ENCODE measurements at regions not wholly inside any gene's neighbourhood (a gene's known extent, or its start where the extent isn't known, plus 50 kb on each side); places are given as distances from the start of the nearest gene placed in this dataset.
"Not testable (repeated sequence)": the region's sequence is repeated elsewhere in the genome, so short reads cannot be mapped to it uniquely, and the experiment has no call there.

DNA sequence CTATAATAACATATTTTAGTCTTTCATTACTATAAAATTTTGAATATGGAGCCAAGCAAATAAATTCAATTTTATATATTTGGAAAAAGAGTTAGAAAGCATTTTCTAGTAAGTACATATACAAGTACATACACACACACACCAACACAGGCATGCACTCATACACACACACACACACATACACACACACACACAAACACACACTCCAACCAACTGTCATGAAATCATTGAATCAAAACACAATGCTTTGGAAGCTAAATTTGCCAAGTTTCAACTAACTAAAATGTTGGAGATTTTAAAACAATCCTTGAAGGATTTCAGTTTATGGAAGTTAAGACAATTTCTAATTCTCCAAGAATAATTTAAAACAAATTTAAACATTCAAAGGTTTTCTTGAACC is 283.2 kb downstream of the TAF11L14 start:
- Histone ChIP-seq H3K27me3 (ENCODE audit: insufficient read depth, low read length) (no peaks in the 10 kb centered on the region), H3K9me3 (ENCODE audit: low read depth, low read length) (no peaks in the 10 kb centered on the region), H3K4me3 (ENCODE audit: low read length) (no peak overlapping the region), H3K4me1 (ENCODE audit: insufficient read depth, low read length) (no peaks in the 10 kb centered on the region)

DNA sequence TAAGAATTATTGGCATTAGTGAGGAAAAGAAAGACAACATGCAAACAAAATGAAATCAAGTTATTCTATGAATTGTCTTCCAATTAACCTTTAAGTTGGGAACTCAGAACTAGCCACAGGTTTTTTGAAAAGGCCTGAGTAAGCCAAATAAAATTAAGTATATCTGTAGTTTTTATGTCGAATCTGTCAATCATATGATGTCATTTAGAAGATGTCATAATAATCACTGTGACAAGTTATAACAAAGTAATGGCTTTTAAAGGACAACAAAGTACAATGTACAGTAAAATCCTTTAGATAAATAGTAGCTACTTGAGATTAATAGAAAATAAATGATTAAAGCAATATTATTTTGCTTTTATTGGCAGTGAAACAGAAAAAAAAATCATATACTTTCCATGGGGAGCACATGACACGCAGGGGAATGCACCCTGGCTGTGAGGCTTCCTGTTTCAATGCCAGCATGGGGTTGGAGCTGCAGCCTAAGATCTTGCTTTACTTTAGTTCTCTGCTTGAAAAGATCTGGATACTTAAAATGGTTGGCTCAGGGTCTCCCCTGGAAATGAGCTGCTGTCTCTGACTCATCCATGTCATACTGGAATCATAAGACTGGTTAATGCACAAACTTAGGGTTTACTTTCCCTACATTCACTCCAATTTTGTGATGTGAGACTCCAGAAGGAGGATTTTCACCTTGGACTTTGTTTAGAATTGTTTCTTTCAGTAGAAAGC is 284.3 kb downstream of the TAF11L14 start:
- Histone ChIP-seq H3K9me3 (ENCODE audit: low read depth, low read length) (no peaks in the 10 kb centered on the region), H3K4me3 (ENCODE audit: low read length) (no peak overlapping the region), H3K4me1 (ENCODE audit: insufficient read depth, low read length) (no peaks in the 10 kb centered on the region), H3K27me3 (ENCODE audit: insufficient read depth, low read length) (no peaks in the 10 kb centered on the region)

DNA sequence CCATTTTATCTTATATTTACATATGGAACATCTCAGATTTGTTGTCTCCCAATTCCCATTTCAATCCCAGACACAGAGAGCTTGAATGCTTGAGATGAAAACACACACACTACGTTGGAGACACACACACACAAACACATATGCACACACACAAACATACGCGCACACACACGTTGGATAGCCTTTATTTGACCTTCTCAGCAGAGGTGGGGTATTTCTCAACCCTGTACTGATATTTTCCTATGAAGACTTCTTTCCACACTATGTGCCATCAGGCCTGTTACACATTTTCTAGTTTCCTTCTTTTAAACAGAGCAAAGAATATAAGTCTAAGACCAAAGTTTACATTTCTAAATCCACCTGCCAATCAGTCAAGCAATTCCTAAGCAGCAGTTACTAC is 291.0 kb downstream of the TAF11L14 start:
- Histone ChIP-seq H3K27me3 (ENCODE audit: insufficient read depth, low read length) (no peaks in the 10 kb centered on the region), H3K9me3 (ENCODE audit: low read depth, low read length) (no peaks in the 10 kb centered on the region), H3K4me1 (ENCODE audit: insufficient read depth, low read length) (peaks cover 4% of the 10 kb centered on the region), H3K4me3 (ENCODE audit: low read length) (no peak overlapping the region)

DNA sequence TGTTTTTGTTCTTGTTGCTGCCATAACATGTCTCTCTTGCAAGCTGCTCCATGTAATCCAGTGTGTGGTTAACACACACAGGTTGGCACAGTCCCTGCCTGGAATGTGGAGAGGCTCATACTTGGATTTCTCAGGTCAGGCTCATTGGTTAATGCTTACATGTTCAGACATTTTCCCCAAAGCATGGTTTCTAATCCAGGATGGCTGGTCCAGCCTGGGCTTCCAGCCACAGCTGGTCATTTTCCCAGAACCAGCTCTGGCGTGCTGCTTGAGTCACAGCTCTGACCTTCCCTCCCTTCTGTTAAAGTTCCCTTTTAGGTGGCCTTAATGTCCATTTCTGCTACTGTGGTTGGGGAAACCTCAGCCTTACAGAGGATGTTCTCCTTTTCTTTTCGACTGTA is 294.3 kb downstream of the TAF11L14 start:
- Histone ChIP-seq H3K27me3 (ENCODE audit: insufficient read depth, low read length) (no peaks in the 10 kb centered on the region), H3K9me3 (ENCODE audit: low read depth, low read length) (peaks cover 9% of the 10 kb centered on the region), H3K4me1 (ENCODE audit: insufficient read depth, low read length) (peaks cover 4% of the 10 kb centered on the region), H3K4me3 (ENCODE audit: low read length) (no peak overlapping the region)

DNA sequence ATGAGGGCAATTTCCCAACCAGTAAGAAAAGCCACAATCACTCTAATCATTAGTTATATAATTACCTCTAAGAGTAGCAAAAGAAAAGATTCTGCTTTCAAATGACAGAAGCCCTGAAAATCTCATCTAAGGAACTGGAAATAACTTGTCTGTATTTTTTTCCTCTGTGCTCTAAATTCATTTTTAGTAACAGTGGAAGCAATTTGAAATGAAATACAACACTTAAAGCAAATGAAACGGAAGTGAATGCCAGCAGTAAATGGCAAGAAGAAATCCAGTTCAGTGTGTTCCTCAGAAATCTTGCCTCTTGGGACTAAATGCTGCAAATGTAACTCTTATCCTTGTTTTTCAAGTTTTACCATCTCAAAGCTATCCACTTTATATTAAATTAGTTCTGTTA is 294.9 kb downstream of the TAF11L14 start:
- Histone ChIP-seq H3K4me3 (ENCODE audit: low read length) (no peak overlapping the region), H3K4me1 (ENCODE audit: insufficient read depth, low read length) (peaks cover 4% of the 10 kb centered on the region), H3K27me3 (ENCODE audit: insufficient read depth, low read length) (no peaks in the 10 kb centered on the region), H3K9me3 (ENCODE audit: low read depth, low read length) (peaks cover 14% of the 10 kb centered on the region)

DNA sequence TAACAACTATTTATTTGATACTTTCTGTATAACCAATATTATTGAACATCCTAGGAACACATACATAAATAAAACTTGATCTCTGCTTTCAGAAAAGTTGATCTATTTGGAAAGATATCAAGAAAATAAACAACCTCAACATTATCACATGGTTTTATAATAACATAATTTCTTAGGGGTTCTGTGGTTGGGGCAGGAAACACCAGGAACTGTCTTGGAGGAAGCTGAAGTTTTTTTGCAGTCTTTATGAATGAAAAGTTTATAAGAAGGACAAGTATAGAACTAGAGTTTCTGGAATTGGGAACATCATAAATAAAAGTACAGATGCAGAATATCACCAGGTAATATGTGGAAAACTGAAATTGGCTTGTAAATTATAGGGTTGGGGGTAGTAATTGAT is 296.1 kb downstream of the TAF11L14 start:
- Histone ChIP-seq H3K4me3 (ENCODE audit: low read length) (no peak overlapping the region), H3K4me1 (ENCODE audit: insufficient read depth, low read length) (peaks cover 4% of the 10 kb centered on the region), H3K9me3 (ENCODE audit: low read depth, low read length) (peaks cover 26% of the 10 kb centered on the region), H3K27me3 (ENCODE audit: insufficient read depth, low read length) (no peaks in the 10 kb centered on the region)

DNA sequence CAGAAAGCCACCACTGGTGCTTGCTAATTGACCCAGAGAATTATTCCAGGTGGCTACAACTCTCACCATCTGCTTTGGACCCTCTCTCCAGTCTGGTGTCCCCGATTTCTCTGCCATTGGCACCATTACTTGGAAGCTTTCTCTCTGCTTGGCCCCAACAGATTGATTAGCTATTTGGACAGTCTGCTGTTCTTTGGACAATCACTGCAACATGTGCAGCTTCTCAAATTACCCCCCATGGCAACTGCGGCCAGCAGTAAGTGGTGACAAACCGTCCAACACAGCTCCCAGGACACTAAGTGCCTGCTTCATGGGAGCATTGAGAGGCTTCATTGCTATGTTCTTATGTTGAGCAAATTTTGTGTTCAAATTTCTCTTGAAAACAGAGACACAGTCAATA is 309.8 kb downstream of the TAF11L14 start:
- Histone ChIP-seq H3K27me3 (ENCODE audit: insufficient read depth, low read length) (no peaks in the 10 kb centered on the region), H3K4me1 (ENCODE audit: insufficient read depth, low read length) (no peaks in the 10 kb centered on the region), H3K4me3 (ENCODE audit: low read length) (no peak overlapping the region), H3K9me3 (ENCODE audit: low read depth, low read length) (no peaks in the 10 kb centered on the region)

DNA sequence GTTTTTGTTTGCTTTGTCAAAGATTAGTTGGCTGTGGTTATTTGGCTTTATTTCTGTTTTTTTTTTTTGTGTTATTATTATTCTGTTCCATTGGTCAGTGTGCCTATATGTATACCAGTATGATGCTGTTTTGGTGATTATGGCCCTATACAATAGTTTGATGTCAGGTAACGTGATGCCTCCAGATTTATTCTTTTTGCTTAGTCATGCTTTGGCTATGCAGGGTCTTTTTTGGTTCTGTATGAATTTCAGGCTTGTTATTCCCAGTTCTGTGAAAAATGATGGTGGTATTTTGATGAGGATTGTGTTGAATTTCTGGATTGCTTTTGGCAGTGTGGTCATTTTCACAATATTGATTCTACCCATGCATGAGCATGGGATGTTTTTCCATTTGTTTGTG is 312.8 kb downstream of the TAF11L14 start:
- H3K4me1 ChIP-seq (ENCODE audit: insufficient read depth, low read length): no peaks in the 10 kb centered on the region
- H3K27me3 ChIP-seq (ENCODE audit: insufficient read depth, low read length): no peaks in the 10 kb centered on the region
- H3K9me3 ChIP-seq (ENCODE audit: low read depth, low read length): no peaks in the 10 kb centered on the region
- no peak overlapping the region for H3K4me3 ChIP-seq (ENCODE audit: low read length)

DNA sequence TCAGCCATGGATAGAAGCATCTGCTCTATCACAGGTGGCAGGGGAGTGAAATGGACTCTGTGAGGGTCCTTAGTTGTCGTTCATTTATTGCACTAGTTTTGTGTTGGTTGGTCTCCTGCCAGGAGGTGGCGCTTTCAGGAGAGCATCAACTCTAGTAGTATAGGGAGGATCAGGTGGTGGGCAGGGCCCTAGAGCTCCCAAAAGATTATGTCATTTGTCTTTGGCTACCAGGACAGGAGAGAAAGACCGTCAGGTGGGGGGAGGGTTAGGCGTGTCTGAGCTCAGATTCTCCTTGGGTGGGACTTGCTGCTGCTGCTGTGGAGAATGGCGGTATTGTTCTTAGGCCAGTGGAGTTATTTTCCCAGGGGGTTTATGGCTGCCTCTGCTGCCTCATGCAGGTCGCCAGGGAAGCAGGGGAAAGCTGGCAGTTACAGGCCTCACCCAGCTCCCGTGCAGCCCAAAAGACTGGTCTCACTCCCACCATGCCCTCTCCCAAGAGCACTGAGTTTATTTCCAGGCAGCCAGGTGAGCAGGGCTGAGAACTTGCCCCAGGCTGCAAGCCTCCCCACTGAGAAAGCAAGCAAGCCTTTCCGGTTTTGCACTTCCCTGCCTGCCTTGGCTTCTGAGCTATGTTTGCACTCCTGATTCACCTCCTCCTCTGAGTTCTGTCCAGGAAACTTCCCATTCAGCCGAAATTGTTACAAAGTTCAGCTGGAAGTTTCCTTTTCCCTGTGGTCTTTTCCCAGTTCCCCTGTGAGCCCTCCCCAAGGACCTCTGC is 317.3 kb downstream of the TAF11L14 start:
- no peaks in the 10 kb centered on the region for H3K4me1 ChIP-seq (ENCODE audit: insufficient read depth, low read length)
- no peaks in the 10 kb centered on the region for H3K9me3 ChIP-seq (ENCODE audit: low read depth, low read length)
- H3K4me3 ChIP-seq (ENCODE audit: low read length): no peak overlapping the region

DNA sequence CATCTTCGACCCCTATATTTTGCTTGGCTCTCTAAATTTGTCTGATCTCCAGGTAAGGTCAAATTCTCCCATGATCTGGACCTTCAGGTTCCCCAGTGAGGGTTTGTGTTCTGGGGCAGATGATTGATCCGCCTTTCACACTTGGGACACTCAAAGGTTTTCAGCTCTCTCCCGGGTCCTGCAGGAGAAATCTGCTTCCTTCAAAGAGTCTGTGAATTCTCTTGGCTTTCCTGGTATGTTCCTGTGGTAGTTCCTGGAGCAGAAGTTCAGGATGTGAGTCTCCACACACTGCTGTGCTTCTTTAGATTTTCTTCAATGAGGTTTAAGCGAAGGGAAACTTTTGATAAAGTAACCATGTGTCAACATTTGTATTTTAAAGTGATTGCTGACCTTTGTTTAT is 318.0 kb downstream of the TAF11L14 start:
- no peaks in the 10 kb centered on the region for H3K4me1 ChIP-seq (ENCODE audit: insufficient read depth, low read length)
- no peaks in the 10 kb centered on the region for H3K9me3 ChIP-seq (ENCODE audit: low read depth, low read length)
- no peaks in the 10 kb centered on the region for H3K27me3 ChIP-seq (ENCODE audit: insufficient read depth, low read length)
- no peak overlapping the region for H3K4me3 ChIP-seq (ENCODE audit: low read length)

More for the DNA sequence above, 317.3 kb downstream of the TAF11L14 start:
- no peaks in the 10 kb centered on the region for H3K27me3 ChIP-seq (ENCODE audit: insufficient read depth, low read length)

DNA sequence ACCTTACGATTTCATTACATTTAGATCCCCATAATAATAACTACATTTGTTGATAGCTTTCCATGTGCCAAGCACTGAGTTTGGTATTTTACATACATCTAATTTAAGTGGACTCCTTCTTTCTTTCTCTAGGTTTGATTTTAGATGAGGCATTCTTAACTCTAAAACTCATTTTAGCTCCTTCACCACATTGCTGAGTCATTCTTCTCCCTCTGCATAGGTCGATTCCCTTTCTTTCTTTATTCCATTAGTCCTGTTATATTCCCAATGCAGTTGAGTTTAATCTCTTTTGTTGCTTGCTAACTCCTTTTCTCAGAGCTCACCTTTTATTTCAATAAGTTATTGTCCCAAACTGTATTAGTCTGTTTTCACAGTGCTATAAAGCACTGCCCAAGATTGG is 329.8 kb downstream of the TAF11L14 start:
- Histone ChIP-seq H3K4me3 (ENCODE audit: low read length) (no peak overlapping the region), H3K27me3 (ENCODE audit: insufficient read depth, low read length) (no peaks in the 10 kb centered on the region), H3K9me3 (ENCODE audit: low read depth, low read length) (no peaks in the 10 kb centered on the region), H3K4me1 (ENCODE audit: insufficient read depth, low read length) (no peaks in the 10 kb centered on the region)

DNA sequence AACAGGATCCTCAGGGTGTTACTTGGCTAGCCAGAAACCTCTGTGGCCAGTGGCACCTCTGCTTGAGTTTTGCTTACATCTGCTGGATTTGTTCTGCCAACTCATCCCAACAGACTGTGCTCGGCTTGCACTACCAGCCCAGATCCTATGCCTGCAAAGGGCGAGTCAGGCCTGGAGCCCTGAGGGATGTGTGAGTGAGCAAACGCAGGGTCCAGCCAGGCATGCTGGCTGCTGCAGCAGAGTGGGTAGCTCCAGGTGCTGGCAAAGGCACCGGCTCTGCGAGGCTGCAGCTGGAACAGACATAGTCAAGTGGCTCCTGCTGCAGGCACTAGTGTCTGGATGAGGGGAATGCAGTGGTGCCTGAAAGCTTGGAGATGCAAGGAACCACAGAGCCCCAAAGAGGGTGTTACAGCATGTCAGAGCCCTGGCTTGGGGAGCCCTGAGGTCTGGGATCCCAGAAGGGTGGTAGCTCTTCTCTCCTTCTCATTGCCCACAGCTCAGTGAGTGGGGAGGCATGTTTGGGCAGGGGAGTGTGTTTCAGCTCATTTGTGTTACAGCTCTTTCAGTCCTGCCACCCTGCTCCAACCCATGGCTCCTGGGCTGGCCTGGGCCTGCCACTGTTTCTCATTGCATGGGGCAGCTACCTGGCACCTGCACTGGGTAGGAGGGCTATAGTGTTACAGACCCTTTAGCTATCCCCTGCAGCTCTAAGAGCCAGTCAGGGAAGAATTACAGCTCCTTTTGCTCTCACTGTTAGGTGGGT is 332.6 kb downstream of the TAF11L14 start:
- H3K4me3 ChIP-seq (ENCODE audit: low read length): no peak overlapping the region
- no peaks in the 10 kb centered on the region for H3K4me1 ChIP-seq (ENCODE audit: insufficient read depth, low read length)
- H3K9me3 ChIP-seq (ENCODE audit: low read depth, low read length): no peaks in the 10 kb centered on the region
- no peaks in the 10 kb centered on the region for H3K27me3 ChIP-seq (ENCODE audit: insufficient read depth, low read length)

DNA sequence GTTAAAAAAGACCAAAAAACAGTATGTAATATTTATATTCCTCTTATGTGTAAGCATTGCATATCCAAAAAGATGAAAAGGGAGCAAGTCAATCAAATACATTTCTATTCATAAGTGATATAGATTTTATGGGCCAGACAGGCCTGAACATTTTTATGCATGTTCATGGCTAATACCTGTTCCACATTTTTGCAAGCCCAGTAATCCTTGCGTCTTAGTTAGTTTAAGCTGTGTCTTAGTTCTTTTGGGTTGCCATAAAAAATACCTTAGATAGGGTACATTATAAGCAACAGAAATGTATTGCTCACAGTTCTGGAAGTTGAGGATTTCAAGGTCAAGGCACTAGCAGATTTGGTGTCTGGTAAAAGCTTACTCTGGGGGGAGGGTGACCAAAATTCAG is 342.1 kb downstream of the TAF11L14 start:
- Histone ChIP-seq H3K27me3 (ENCODE audit: insufficient read depth, low read length) (no peaks in the 10 kb centered on the region), H3K4me3 (ENCODE audit: low read length) (no peak overlapping the region), H3K9me3 (ENCODE audit: low read depth, low read length) (no peaks in the 10 kb centered on the region), H3K4me1 (ENCODE audit: insufficient read depth, low read length) (no peaks in the 10 kb centered on the region)

DNA sequence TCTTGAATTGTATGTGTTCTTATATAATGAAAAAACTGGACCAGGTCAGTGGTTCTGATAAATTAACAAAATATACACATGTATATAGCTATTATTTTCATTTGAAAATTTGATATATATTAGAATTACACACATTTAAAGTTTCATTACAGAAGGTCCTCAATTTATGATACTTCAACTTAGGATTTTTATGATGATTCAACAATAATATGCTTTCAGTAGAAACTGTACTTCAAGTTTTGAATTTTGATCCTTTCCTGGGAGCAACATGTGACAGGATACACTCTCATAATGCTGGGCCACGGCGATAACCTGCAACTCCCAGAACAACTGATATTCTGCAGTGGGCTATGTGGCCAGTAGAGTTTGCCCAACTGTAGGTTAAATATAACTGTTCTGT is 344.7 kb downstream of the TAF11L14 start:
- no peaks in the 10 kb centered on the region for H3K9me3 ChIP-seq (ENCODE audit: low read depth, low read length)
- H3K4me1 ChIP-seq (ENCODE audit: insufficient read depth, low read length): no peaks in the 10 kb centered on the region
- no peaks in the 10 kb centered on the region for H3K27me3 ChIP-seq (ENCODE audit: insufficient read depth, low read length)
- no peak overlapping the region for H3K4me3 ChIP-seq (ENCODE audit: low read length)

DNA sequence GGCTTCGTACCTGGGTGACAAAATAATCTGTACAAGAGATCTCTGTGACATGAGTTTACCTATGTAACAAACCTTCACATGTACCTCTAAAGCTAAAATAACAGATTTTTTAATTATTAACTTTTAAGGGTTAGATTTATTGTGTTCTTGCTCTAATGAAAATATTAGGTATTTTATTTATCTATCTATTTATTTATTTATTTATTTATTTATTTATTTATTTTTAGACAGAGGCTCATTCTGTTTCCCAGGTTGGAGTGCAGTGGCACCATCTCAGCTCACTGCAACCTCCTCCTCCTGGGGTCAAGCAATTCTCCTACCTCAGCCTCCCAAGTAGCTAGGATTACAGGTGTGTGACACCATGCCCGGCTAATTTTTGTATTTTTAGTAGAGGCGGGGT is 348.4 kb downstream of the TAF11L14 start:
- not testable (repeated sequence) for H3K4me1 ChIP-seq (ENCODE audit: insufficient read depth, low read length); H3K4me3 ChIP-seq (ENCODE audit: low read length); H3K9me3 ChIP-seq (ENCODE audit: low read depth, low read length); H3K27me3 ChIP-seq (ENCODE audit: insufficient read depth, low read length)
